ENCODE measurements at regions not wholly inside any gene's neighbourhood (a gene's known extent, or its start where the extent isn't known, plus 50 kb on each side); places are given as distances from the start of the nearest gene placed in this dataset.

DNA sequence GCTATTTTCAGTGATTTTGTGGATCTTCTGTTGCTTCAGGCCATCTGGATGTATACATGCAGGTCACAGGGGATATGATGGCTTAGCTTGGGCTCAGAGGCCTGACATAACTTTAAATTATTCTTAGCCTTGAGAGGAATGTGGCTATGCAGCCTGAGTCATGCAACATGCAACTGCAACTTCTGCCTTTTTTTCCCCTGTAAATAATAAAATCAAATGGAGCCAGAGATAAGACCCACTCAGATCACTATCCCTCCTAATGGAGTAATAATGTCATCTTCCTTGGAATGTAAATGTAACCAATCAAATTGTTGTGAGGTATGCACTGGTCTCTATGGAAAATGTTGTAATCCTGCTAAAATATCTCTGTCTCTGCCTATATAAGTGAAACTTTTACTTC, 54.9 kb downstream of the MAGEB17 start:
- no peak for DNase-seq

DNA sequence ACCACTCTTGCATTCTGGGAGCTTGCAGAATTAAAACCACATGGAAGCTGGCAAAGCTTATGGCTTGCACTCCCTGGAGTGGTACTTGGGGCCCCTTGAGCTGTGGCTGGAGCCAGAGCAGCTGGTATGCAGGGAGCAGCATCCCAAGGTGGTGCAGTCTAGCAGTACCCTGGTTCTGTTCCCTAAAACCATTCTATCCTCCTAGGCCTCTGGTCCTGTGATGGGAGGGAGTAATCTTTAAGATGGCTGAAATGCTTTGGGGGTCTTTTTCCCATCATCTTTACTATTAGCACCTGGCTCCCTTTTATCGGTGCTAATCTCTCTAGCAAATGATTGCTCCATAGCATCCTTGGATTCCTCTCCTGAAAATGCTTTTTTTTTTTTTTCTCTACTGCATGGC, 56.1 kb downstream of the MAGEB17 start:
- no peak for DNase-seq

- no peak for DNase-seq
Measured at GRCh38 chrX:16239211-16239610, 71.9 kb downstream of the MAGEB17 start.

DNA sequence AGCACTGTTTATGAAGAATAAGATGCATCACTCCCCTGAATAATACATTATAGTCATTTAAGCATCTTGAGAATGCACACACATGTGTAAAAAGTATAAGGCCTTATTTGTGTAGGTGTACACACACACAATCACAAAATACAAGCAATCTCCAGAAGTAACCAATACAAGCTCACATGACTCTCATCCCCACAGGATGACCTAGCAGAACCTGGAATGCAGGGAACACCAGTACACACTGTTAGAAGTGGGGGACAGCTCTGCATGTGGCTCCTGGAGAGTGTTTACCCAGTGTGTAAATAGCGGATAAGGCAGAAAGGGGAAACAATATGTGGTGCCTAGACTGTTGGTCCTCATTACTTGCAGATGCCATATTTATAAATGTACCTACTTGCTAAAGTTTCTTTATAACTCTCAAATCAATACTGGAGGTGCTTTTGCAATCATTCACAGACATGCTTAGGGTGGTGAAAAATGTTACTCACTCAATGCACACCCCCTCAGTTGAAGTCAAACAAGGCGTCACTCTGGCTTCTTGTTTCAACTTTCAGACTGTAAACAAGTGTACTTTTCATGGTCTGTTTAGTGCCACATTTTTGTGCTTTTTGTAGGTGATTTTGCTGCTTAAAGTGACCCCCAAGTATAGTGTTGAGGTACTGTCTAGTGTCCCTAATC, 73.1 kb downstream of the MAGEB17 start:
- no peak for DNase-seq

- no peak for DNase-seq
Measured at GRCh38 chrX:16240968-16241367, 73.7 kb downstream of the MAGEB17 start.

GRCh38 chrX:16250296-16250695, 83.0 kb downstream of the MAGEB17 start:
- DNase-seq = no peak

GRCh38 chrX:16251782-16252181, 84.5 kb downstream of the MAGEB17 start:
- DNase-seq = no peak

DNA sequence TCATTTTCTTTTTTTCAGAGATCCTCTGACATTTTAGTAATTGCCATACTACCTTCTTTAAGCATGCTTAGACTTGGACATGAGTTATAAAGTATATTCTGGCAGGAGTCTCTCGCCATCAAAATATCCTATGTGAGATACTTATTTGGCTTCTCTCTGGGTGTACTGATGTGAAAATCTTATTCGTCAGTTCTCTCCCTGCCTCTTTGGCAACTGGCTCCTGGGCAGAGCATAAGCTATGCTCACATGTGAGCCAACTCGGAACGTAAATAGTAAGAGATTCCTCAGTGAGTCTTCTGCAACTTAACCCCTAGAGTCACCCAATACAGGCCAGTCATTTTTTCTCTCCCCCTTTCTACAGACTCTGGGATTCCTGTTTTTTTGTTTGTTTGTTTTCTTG, 91.6 kb downstream of the MAGEB17 start:
- no peak for DNase-seq

- DNase-seq = no peak
Measured at GRCh38 chrX:16267431-16267830, 100.2 kb downstream of the MAGEB17 start.

- no peak for DNase-seq
Measured at GRCh38 chrX:16268206-16268605, 100.9 kb downstream of the MAGEB17 start.

GRCh38 chrX:16278927-16279326, 111.6 kb downstream of the MAGEB17 start:
- DNase-seq = no peak

GRCh38 chrX:16282209-16282608, 114.9 kb downstream of the MAGEB17 start:
- DNase-seq = no peak

DNA sequence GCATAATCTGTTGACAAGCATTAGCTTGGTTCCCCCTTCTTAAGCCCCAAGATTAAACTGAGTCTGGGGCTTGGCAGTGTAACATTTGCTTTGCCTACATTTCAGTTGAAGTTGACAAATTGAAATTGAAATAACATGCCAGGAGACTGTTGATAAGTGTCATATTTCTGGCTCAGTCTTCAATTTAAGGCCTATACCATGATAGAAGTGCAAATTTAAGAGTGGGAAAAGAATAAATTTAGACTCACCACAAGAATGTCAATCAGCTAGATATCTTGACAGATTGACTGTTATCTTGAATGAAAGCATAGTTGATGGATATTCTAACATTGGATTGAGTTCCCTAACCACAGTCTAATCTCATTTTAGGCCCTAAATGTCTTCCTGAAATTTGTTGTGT, 117.6 kb downstream of the MAGEB17 start:
- no peak for DNase-seq

- DNase-seq = no peak
Measured at GRCh38 chrX:16290997-16291396, 123.7 kb downstream of the MAGEB17 start.

DNA sequence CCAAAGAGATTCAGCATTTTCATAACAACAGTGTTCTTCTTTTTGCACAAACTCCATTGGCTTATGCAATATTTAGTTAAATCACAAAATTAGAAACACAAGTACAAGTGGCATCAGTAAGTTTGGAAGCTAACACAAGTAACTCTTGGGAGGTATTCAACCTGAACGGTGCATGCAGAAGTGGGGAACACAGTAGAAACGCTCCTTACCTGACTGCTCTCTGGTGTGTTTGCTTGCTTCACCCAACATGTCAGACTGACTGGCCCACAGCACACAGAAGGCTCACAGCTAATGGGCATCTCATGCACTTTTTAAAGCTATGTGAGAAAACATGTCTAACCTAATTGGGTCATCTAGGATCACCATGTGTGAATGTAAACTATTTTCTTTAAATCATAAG, 133.6 kb downstream of the MAGEB17 start:
- no peak for DNase-seq

DNA sequence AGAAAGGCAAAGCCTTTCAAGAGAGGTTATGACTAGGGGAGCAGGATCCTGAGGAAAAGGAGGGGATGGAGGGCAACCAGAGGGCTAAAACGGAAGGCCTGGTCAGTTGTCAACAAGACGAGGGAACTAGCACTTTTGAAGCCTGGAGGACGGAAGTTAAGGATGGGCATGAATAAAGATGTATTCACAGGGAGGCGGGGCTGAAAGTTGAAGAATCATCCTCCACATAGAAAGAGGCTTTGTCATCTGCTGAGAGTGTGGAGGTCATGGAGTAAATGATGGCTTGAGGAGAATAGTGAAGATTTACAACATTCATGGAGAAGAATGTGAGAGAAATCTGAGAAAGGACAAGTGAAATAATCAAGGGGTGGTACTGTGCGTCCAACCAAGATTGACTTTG, 137.5 kb downstream of the MAGEB17 start:
- no peak for DNase-seq

- no peak for DNase-seq
Measured at GRCh38 chrX:16305187-16305586, 137.9 kb downstream of the MAGEB17 start.

- no peak for DNase-seq
Measured at GRCh38 chrX:16307950-16308349, 140.7 kb downstream of the MAGEB17 start.

DNA sequence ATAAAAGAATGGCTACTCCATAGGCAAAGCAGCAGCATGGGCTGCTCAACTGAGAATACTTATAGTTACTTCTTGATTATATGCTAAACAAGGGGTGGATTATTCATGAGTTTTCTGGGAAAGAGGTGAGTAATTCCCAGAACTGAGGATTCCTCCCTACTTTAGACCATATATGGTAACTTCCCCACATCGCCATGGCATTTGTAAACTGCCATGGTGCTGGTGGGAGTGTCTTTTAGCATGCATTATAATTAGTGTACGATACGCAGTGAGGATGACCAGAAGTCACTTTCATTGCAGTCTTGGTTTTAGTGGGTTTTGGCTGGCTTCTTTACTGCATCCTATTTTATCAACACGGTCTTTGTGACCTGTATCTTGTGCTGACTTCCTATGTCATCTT, 141.5 kb downstream of the MAGEB17 start:
- DNase-seq = no peak

- no peak for DNase-seq
Measured at GRCh38 chrX:16310326-16310725, 143.0 kb downstream of the MAGEB17 start.

DNA sequence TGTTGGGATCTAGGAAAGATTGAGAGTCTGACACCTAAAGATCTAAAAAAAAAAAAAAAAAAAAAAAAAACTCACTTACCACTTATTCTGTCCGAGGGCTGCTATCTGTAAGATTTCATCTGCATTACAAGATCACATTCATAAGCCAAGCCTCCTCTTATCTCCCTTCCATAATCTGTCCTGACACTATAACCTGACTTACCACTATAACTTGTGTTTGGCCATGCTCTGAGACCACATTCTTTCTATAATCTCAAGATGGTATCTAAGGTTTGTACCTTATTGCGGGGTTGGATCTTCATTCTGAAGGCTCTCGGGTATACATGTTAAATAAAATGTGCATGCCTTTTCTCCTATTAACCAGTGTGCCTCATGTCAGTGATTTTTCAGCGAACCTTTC, 144.4 kb downstream of the MAGEB17 start:
- DNase-seq = no peak

GRCh38 chrX:16312761-16313623, 145.7 kb downstream of the MAGEB17 start:
- DNase-seq = no peak

- DNase-seq = no peak
Measured at GRCh38 chrX:16316331-16316730, 149.1 kb downstream of the MAGEB17 start.

- DNase-seq = no peak
Measured at GRCh38 chrX:16319929-16320328, 152.6 kb downstream of the MAGEB17 start.
